GM23338 (cell line): ENCODE measurements at regions not wholly inside any gene's neighbourhood (a gene's known extent, or its start where the extent isn't known, plus 50 kb on each side); places are given as distances from the start of the nearest gene placed in this dataset.

Source experiments
- ATAC-seq: fragments of 200-7000 bp; cut with Tn5 transposase; 3 replicates; pipeline ENCODE4 v1.9.1; 2020
- DNase-seq: peaks from one replicate; pipeline ENCODE4 v3.0.0-alpha.2; 2015; ENCODE audit warnings: low spot score
- H2AFZ ChIP-seq: fragments of 200-600 bp; sonication (generic); 2 replicates; pipeline ENCODE4 v1.8.0; 2016; ENCODE audit warnings: antibody characterized with exemption, mild to moderate bottlenecking, moderate library complexity
- H3F3A ChIP-seq: fragments of 200-600 bp; sonication (generic); replicated peaks from 2 replicates; pipeline ENCODE4 v1.8.0; 2017; ENCODE audit warnings: antibody characterized with exemption, mixed run types, low read depth
- H3K27ac ChIP-seq: fragments of 200-600 bp; sonication (generic); 2 replicates; pipeline ENCODE4 v1.6.1; 2016; ENCODE audit warnings: low read depth
- H3K27me3 ChIP-seq: fragments of 200-600 bp; sonication (generic); 2 replicates; pipeline ENCODE4 v1.8.0; 2016; ENCODE audit warnings: mild to moderate bottlenecking, mixed run types, moderate library complexity; ENCODE audit not compliant: insufficient read depth
- H3K36me3 ChIP-seq: fragments of 200-600 bp; sonication (generic); 2 replicates; pipeline ENCODE4 v1.8.0; 2016; ENCODE audit warnings: mild to moderate bottlenecking; ENCODE audit not compliant: insufficient read depth
- H3K4me1 ChIP-seq: fragments of 200-600 bp; sonication (generic); 2 replicates; pipeline ENCODE4 v1.8.0; 2016; ENCODE audit warnings: mild to moderate bottlenecking, moderate library complexity; ENCODE audit not compliant: insufficient read depth
- H3K4me2 ChIP-seq: fragments of 200-600 bp; sonication (generic); 2 replicates; pipeline ENCODE4 v1.7.1; 2017; ENCODE audit warnings: mixed run types
- H3K4me3 ChIP-seq: fragments of 200-600 bp; sonication (generic); 2 replicates; pipeline ENCODE4 v1.6.1; 2016; ENCODE audit warnings: mixed run types
- H3K79me2 ChIP-seq: fragments of 200-600 bp; sonication (generic); replicated peaks from 2 replicates; pipeline ENCODE4 v1.8.0; 2017; ENCODE audit warnings: mild to moderate bottlenecking; ENCODE audit not compliant: insufficient read depth
- H3K9me2 ChIP-seq: fragments of 200-600 bp; sonication (generic); 2 replicates; pipeline ENCODE4 v1.8.0; 2017; ENCODE audit not compliant: insufficient read depth
- H4K20me1 ChIP-seq: fragments of 200-600 bp; sonication (generic); replicated peaks from 2 replicates; pipeline ENCODE4 v1.8.0; 2017; ENCODE audit warnings: mild to moderate bottlenecking; ENCODE audit not compliant: insufficient read depth
- H3K27ac Mint-ChIP-seq: 2 replicates; pipeline ENCODE4 v1.8.0; 2020; ENCODE audit warnings: inconsistent platforms, mild to moderate bottlenecking, moderate library complexity, mixed read lengths
- H3K27me3 Mint-ChIP-seq: 3 replicates; pipeline ENCODE4 v1.8.0; 2022; ENCODE audit warnings: low read depth, mild to moderate bottlenecking, moderate library complexity, mixed read lengths, inconsistent platforms; ENCODE audit not compliant: insufficient read depth, poor library complexity
- H3K36me3 Mint-ChIP-seq: 3 replicates; pipeline ENCODE4 v1.8.0; 2021; ENCODE audit warnings: low read depth, mild to moderate bottlenecking, inconsistent platforms, moderate library complexity, mixed read lengths
- H3K4me1 Mint-ChIP-seq: 3 replicates; pipeline ENCODE4 v1.8.0; 2020; ENCODE audit warnings: mild to moderate bottlenecking, inconsistent platforms, mixed read lengths
- H3K4me3 Mint-ChIP-seq: 3 replicates; pipeline ENCODE4 v1.8.0; 2021; ENCODE audit warnings: moderate library complexity, mild to moderate bottlenecking, inconsistent platforms, mixed read lengths
- H3K9me3 Mint-ChIP-seq: 3 replicates; pipeline ENCODE4 v1.8.0; 2020; ENCODE audit warnings: moderate library complexity, mild to moderate bottlenecking, inconsistent platforms, mixed read lengths
- EZH2 ChIP-seq: fragments of 200-600 bp; sonication (generic); IDR thresholded peaks from one replicate; pipeline ENCODE4 v1.8.0; 2017; ENCODE audit warnings: antibody characterized with exemption, mild to moderate bottlenecking, low read depth; ENCODE audit not compliant: unreplicated experiment
- EZH2phosphoT487 ChIP-seq: fragments of 200-600 bp; sonication (generic); IDR thresholded peaks from one replicate; pipeline ENCODE4 v1.8.1; 2018; ENCODE audit warnings: antibody characterized with exemption; ENCODE audit not compliant: unreplicated experiment
- JUNB ChIP-seq: IDR thresholded peaks from one replicate; pipeline ENCODE4 v1.6.1; 2016; ENCODE audit warnings: antibody characterized with exemption; ENCODE audit not compliant: unreplicated experiment
- STAT1 ChIP-seq: IDR thresholded peaks from one replicate; pipeline ENCODE4 v1.6.1; 2016; ENCODE audit warnings: antibody characterized with exemption; ENCODE audit not compliant: unreplicated experiment
- ZNF114 ChIP-seq: fragments of 250-450 bp; sonication (Bioruptor Pico); IDR thresholded peaks from 2 replicates; pipeline ENCODE4 v1.5.0; 2020; ENCODE audit warnings: mild to moderate bottlenecking, moderate library complexity
- TF ChIP-seq, protein P1 (sequence below): IDR thresholded peaks from 2 replicates; pipeline ENCODE4 v1.6.1; 2016; ENCODE audit warnings: antibody characterized with exemption
- TF ChIP-seq, protein P2 (sequence below): fragments of 250-450 bp; sonication (Bioruptor Pico); IDR thresholded peaks from 2 replicates; pipeline ENCODE4 v1.5.0; 2020; ENCODE audit warnings: mild to moderate bottlenecking, moderate library complexity

DNA sequence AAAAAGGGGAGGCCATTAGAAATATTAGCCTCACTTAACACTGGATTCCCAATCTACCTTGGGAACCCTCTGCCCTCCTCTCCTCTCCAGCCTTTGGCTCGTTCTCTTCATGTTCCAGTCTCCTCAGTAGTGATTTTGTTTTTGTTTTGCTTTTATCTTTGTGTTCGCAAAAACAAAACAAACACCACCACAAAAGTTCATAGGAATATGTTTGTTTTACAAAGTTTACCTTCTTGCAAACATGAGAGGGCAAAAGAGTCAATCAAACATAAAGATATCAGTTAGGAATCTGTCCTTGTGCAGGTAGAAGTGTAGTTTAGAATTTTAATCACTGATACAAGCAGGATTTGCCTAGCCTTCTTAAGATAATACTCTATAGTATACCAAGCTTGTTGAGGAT is 179.7 kb upstream of the GUCY1A2 start:
- Histone ChIP-seq H3K9me2 (no peaks in the 10 kb centered on the region; the same call in 1 of the 2 replicates), H3K4me3 (no peak overlapping the region), H3F3A (no peaks in the 10 kb centered on the region), H3K27ac (no peak overlapping the region), H2AFZ (no peak overlapping the region), H3K4me1 (no peaks in the 10 kb centered on the region), H3K4me2 (no peak overlapping the region), H3K36me3 (no peaks in the 10 kb centered on the region), H3K79me2 (no peaks in the 10 kb centered on the region), H4K20me1 (no peaks in the 10 kb centered on the region), H3K27me3 (no peaks in the 10 kb centered on the region)
- Mint-ChIP-seq H3K27me3 (no peaks in the 10 kb centered on the region), H3K36me3 (no peaks in the 10 kb centered on the region), H3K9me3 (peaks cover 9% of the 10 kb centered on the region; the same call in 2 of the 3 replicates), H3K4me1 (no peaks in the 10 kb centered on the region), H3K4me3 (no peak overlapping the region), H3K27ac (no peak overlapping the region)
- DNase-seq (no peak), ATAC-seq (no peak)
- TF ChIP-seq ZNF114 (CRISPR knock-in tag), result no peak
- TF ChIP-seq EZH2phosphoT487, result no peak
- TF ChIP-seq JUNB, result no peak
- no peak for TF ChIP-seq STAT1
- TF ChIP-seq, protein P1, sequence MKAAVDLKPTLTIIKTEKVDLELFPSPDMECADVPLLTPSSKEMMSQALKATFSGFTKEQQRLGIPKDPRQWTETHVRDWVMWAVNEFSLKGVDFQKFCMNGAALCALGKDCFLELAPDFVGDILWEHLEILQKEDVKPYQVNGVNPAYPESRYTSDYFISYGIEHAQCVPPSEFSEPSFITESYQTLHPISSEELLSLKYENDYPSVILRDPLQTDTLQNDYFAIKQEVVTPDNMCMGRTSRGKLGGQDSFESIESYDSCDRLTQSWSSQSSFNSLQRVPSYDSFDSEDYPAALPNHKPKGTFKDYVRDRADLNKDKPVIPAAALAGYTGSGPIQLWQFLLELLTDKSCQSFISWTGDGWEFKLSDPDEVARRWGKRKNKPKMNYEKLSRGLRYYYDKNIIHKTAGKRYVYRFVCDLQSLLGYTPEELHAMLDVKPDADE, result no peak
- TF ChIP-seq EZH2, result no peak
- TF ChIP-seq, protein P2, sequence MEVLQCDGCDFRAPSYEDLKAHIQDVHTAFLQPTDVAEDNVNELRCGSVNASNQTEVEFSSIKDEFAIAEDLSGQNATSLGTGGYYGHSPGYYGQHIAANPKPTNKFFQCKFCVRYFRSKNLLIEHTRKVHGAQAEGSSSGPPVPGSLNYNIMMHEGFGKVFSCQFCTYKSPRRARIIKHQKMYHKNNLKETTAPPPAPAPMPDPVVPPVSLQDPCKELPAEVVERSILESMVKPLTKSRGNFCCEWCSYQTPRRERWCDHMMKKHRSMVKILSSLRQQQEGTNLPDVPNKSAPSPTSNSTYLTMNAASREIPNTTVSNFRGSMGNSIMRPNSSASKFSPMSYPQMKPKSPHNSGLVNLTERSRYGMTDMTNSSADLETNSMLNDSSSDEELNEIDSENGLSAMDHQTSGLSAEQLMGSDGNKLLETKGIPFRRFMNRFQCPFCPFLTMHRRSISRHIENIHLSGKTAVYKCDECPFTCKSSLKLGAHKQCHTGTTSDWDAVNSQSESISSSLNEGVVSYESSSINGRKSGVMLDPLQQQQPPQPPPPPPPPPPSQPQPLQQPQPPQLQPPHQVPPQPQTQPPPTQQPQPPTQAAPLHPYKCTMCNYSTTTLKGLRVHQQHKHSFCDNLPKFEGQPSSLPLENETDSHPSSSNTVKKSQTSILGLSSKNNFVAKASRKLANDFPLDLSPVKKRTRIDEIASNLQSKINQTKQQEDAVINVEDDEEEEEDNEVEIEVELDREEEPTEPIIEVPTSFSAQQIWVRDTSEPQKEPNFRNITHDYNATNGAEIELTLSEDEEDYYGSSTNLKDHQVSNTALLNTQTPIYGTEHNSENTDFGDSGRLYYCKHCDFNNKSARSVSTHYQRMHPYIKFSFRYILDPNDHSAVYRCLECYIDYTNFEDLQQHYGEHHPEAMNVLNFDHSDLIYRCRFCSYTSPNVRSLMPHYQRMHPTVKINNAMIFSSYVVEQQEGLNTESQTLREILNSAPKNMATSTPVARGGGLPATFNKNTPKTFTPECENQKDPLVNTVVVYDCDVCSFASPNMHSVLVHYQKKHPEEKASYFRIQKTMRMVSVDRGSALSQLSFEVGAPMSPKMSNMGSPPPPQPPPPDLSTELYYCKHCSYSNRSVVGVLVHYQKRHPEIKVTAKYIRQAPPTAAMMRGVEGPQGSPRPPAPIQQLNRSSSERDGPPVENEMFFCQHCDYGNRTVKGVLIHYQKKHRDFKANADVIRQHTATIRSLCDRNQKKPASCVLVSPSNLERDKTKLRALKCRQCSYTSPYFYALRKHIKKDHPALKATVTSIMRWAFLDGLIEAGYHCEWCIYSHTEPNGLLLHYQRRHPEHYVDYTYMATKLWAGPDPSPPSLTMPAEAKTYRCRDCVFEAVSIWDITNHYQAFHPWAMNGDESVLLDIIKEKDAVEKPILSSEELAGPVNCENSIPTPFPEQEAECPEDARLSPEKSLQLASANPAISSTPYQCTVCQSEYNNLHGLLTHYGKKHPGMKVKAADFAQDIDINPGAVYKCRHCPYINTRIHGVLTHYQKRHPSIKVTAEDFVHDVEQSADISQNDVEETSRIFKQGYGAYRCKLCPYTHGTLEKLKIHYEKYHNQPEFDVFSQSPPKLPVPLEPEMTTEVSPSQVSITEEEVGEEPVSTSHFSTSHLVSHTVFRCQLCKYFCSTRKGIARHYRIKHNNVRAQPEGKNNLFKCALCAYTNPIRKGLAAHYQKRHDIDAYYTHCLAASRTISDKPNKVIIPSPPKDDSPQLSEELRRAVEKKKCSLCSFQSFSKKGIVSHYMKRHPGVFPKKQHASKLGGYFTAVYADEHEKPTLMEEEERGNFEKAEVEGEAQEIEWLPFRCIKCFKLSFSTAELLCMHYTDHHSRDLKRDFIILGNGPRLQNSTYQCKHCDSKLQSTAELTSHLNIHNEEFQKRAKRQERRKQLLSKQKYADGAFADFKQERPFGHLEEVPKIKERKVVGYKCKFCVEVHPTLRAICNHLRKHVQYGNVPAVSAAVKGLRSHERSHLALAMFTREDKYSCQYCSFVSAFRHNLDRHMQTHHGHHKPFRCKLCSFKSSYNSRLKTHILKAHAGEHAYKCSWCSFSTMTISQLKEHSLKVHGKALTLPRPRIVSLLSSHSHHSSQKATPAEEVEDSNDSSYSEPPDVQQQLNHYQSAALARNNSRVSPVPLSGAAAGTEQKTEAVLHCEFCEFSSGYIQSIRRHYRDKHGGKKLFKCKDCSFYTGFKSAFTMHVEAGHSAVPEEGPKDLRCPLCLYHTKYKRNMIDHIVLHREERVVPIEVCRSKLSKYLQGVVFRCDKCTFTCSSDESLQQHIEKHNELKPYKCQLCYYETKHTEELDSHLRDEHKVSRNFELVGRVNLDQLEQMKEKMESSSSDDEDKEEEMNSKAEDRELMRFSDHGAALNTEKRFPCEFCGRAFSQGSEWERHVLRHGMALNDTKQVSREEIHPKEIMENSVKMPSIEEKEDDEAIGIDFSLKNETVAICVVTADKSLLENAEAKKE (CRISPR knock-in tag), result no peak
